Thyroid gland (tissue), 4 donors: ENCODE measurements at regions not wholly inside any gene's neighbourhood (a gene's known extent, or its start where the extent isn't known, plus 50 kb on each side); places are given as distances from the start of the nearest gene placed in this dataset.

Experiments
- POLR2A ChIP-seq, 2 donors: fragments of 450-650 bp; IDR thresholded peaks; one replicate each; pipeline ENCODE4 v1.6.1; 2017; ENCODE audit warnings: antibody characterized with exemption in 2 of 2, mild to moderate bottlenecking in 2 of 2, moderate library complexity in 1 of 2
- TF ChIP-seq, protein P1 (sequence below), 6 experiments: fragments of 200-600 bp in 3 of 6; fragments of 450-650 bp in 3 of 6; sonication (generic) in 3 of 6; IDR thresholded peaks; one replicate each; pipeline ENCODE4 v1.5.1; 2016 to 2019; ENCODE audit warnings: antibody characterized with exemption in 6 of 6, mild to moderate bottlenecking in 2 of 6, inconsistent platforms in 1 of 6, moderate library complexity in 1 of 6

- TF ChIP-seq, protein P1, sequence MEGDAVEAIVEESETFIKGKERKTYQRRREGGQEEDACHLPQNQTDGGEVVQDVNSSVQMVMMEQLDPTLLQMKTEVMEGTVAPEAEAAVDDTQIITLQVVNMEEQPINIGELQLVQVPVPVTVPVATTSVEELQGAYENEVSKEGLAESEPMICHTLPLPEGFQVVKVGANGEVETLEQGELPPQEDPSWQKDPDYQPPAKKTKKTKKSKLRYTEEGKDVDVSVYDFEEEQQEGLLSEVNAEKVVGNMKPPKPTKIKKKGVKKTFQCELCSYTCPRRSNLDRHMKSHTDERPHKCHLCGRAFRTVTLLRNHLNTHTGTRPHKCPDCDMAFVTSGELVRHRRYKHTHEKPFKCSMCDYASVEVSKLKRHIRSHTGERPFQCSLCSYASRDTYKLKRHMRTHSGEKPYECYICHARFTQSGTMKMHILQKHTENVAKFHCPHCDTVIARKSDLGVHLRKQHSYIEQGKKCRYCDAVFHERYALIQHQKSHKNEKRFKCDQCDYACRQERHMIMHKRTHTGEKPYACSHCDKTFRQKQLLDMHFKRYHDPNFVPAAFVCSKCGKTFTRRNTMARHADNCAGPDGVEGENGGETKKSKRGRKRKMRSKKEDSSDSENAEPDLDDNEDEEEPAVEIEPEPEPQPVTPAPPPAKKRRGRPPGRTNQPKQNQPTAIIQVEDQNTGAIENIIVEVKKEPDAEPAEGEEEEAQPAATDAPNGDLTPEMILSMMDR (IDR thresholded peaks at IDR 0.05): no peak
- no peak for TF ChIP-seq POLR2A (IDR thresholded peaks at IDR 0.05)
These were observed 61.7 kb upstream of the LYZL1 start for GRCh38 chr10:29227201-29227600.
